22Rv1 (cell line): ENCODE measurements at regions not wholly inside any gene's neighbourhood (a gene's known extent, or its start where the extent isn't known, plus 50 kb on each side); places are given as distances from the start of the nearest gene placed in this dataset.

ENCODE experiments used
- H3K27ac ChIP-seq: fragments of 450-650 bp; 2 replicates; pipeline ENCODE4 v1.5.1; 2017
- ZFX ChIP-seq: fragments of 450-650 bp; IDR thresholded peaks from 2 replicates; pipeline ENCODE4 v1.6.1; 2017; ENCODE audit warnings: antibody characterized with exemption, borderline replicate concordance
- TF ChIP-seq, protein P1 (sequence below): fragments of 450-650 bp; IDR thresholded peaks from 2 replicates; pipeline ENCODE4 v1.5.1; 2017; ENCODE audit warnings: mild to moderate bottlenecking

GRCh38 chr11:105269862-105270261 lies 130.3 kb upstream of the CARD18 start:
- no peak for TF ChIP-seq ZFX
- TF ChIP-seq, protein P1, sequence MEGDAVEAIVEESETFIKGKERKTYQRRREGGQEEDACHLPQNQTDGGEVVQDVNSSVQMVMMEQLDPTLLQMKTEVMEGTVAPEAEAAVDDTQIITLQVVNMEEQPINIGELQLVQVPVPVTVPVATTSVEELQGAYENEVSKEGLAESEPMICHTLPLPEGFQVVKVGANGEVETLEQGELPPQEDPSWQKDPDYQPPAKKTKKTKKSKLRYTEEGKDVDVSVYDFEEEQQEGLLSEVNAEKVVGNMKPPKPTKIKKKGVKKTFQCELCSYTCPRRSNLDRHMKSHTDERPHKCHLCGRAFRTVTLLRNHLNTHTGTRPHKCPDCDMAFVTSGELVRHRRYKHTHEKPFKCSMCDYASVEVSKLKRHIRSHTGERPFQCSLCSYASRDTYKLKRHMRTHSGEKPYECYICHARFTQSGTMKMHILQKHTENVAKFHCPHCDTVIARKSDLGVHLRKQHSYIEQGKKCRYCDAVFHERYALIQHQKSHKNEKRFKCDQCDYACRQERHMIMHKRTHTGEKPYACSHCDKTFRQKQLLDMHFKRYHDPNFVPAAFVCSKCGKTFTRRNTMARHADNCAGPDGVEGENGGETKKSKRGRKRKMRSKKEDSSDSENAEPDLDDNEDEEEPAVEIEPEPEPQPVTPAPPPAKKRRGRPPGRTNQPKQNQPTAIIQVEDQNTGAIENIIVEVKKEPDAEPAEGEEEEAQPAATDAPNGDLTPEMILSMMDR: no peak
- H3K27ac ChIP-seq: no peak overlapping the region

GRCh38 chr11:105268404-105269062 lies 129.0 kb upstream of the CARD18 start:
- TF ChIP-seq ZFX: no peak
- TF ChIP-seq, protein P1: no peak
- no peak overlapping the region for H3K27ac ChIP-seq

DNA sequence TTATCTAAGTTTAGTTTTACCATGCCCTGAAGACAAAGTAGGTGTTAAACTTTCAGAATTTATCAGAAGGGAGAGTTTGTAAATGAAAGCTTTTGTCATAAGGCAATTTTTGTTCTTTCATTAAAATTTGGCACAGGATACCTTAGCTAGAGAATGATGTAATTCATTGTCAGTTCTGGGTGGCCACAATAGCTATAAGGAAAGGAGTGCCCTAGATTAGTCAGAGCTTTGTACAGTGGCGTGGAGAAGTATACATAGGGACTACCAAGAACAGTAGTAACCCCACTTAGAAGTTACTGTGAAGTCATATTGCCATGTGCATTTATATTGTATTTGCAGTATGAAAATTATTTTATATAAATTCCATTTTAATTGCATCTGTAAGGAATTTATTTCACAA lies 126.3 kb upstream of the CARD18 start:
- H3K27ac ChIP-seq: no peak overlapping the region
- TF ChIP-seq, protein P1: no peak
- TF ChIP-seq ZFX: no peak

GRCh38 chr11:105260976-105261375 lies 121.4 kb upstream of the CARD18 start:
- TF ChIP-seq, protein P1: no peak
- TF ChIP-seq ZFX: no peak

GRCh38 chr11:105245781-105246315 lies 106.3 kb upstream of the CARD18 start:
- no peak overlapping the region for H3K27ac ChIP-seq
- TF ChIP-seq, protein P1: no peak
- no peak for TF ChIP-seq ZFX

More at GRCh38 chr11:105260976-105261375, 121.4 kb upstream of the CARD18 start:
- no peak overlapping the region for H3K27ac ChIP-seq

GRCh38 chr11:105244160-105244825 lies 104.7 kb upstream of the CARD18 start:
- TF ChIP-seq ZFX: no peak
- TF ChIP-seq, protein P1: no peak
- H3K27ac ChIP-seq: no peak overlapping the region

- no peak for TF ChIP-seq ZFX
- TF ChIP-seq, protein P1: no peak
- no peak overlapping the region for H3K27ac ChIP-seq
Measured at GRCh38 chr11:105241136-105241535, 101.6 kb upstream of the CARD18 start.
